Epithelial cell of esophagus (primary cell): ENCODE measurements at regions not wholly inside any gene's neighbourhood (a gene's known extent, or its start where the extent isn't known, plus 50 kb on each side); places are given as distances from the start of the nearest gene placed in this dataset.
"Not testable (repeated sequence)": the region's sequence is repeated elsewhere in the genome, so short reads cannot be mapped to it uniquely, and the experiment has no call there.

Source experiments
- DNase-seq: peaks from one replicate; pipeline ENCODE4 v3.0.0; 2010; ENCODE audit warnings: low read depth
- H3K4me3 ChIP-seq: 2 replicates; pipeline ENCODE4 v1.5.1; 2011; ENCODE audit warnings: mild to moderate bottlenecking, low read length, control low read depth
- CTCF ChIP-seq: IDR thresholded peaks from 2 replicates; pipeline ENCODE4 v1.5.1; 2011; ENCODE audit warnings: low read depth, mild to moderate bottlenecking, low read length, control low read depth, inconsistent platforms; ENCODE audit not compliant: insufficient read depth; ENCODE audit errors: missing control alignments

- DNase-seq: no peak
- TF ChIP-seq CTCF: no peak
- no peak overlapping the region for H3K4me3 ChIP-seq
These were observed 66.1 kb upstream of the ANKRD10 start for GRCh38 chr13:110980921-110981320.

- H3K4me3 ChIP-seq, DNase-seq: not testable (repeated sequence)
These were observed 64.3 kb upstream of the ANKRD10 start for GRCh38 chr13:110979149-110979548.

- no peak overlapping the region for H3K4me3 ChIP-seq
- DNase-seq: no peak
- TF ChIP-seq CTCF: no peak
These were observed 63.5 kb upstream of the ANKRD10 start for GRCh38 chr13:110978390-110978789.

- no peak overlapping the region for H3K4me3 ChIP-seq
- no peak for TF ChIP-seq CTCF
- DNase-seq: no peak
These were observed 61.9 kb upstream of the ANKRD10 start for GRCh38 chr13:110976785-110977184.

- no peak for TF ChIP-seq CTCF
These were observed 58.3 kb upstream of the ANKRD10 start for GRCh38 chr13:110973007-110973700.

GRCh38 chr13:110971486-110971885 is 56.6 kb upstream of the ANKRD10 start:
- no peak for TF ChIP-seq CTCF
- H3K4me3 ChIP-seq: no peak overlapping the region
- no peak for DNase-seq

More at GRCh38 chr13:110973007-110973700, 58.3 kb upstream of the ANKRD10 start:
- no peak overlapping the region for H3K4me3 ChIP-seq
- DNase-seq: no peak

- not testable (repeated sequence) for DNase-seq, H3K4me3 ChIP-seq
These were observed 52.4 kb upstream of the ANKRD10 start for GRCh38 chr13:110967156-110967855.

- TF ChIP-seq CTCF: no peak
- H3K4me3 ChIP-seq: no peak overlapping the region
- DNase-seq: no peak
These were observed 50.9 kb upstream of the ANKRD10 start for GRCh38 chr13:110965755-110966134.
